Fibroblast of the aortic adventitia (primary cell): ENCODE measurements at regions not wholly inside any gene's neighbourhood (a gene's known extent, or its start where the extent isn't known, plus 50 kb on each side); places are given as distances from the start of the nearest gene placed in this dataset.

Source experiments
- DNase-seq: peaks from one replicate; pipeline ENCODE4 v3.0.0-alpha.2; 2010; ENCODE audit warnings: low read depth
- H3K4me3 ChIP-seq: 2 replicates; pipeline ENCODE4 v1.5.1; 2011; ENCODE audit warnings: low read depth, mild to moderate bottlenecking, control low read depth, low read length, moderate library complexity
- TF ChIP-seq, protein P1 (sequence below): IDR thresholded peaks from 2 replicates; pipeline ENCODE4 v1.5.1; 2011; ENCODE audit warnings: mild to moderate bottlenecking, low read length, control low read depth, inconsistent platforms; ENCODE audit not compliant: insufficient read depth

DNA sequence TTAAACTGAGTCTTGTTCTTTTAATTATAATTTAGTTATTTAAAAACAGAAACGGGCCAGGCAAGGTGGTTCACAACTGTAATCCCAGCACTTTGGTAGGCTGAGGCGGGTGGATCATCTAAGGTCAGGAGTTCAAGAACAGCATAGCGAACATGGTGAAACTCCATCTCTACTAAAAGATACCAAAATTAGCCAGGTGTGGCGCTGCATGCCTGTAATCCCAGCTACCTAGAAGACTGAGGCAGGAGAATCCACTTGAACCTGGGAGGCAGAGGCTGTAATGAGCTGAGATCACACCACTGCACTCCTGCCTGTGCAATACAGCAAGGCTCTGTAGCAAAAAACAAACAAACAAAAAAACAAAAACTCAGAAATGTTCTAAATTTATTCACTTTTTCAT, 852.9 kb downstream of the TECRL start:
- TF ChIP-seq, protein P1, sequence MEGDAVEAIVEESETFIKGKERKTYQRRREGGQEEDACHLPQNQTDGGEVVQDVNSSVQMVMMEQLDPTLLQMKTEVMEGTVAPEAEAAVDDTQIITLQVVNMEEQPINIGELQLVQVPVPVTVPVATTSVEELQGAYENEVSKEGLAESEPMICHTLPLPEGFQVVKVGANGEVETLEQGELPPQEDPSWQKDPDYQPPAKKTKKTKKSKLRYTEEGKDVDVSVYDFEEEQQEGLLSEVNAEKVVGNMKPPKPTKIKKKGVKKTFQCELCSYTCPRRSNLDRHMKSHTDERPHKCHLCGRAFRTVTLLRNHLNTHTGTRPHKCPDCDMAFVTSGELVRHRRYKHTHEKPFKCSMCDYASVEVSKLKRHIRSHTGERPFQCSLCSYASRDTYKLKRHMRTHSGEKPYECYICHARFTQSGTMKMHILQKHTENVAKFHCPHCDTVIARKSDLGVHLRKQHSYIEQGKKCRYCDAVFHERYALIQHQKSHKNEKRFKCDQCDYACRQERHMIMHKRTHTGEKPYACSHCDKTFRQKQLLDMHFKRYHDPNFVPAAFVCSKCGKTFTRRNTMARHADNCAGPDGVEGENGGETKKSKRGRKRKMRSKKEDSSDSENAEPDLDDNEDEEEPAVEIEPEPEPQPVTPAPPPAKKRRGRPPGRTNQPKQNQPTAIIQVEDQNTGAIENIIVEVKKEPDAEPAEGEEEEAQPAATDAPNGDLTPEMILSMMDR = no peak

DNA sequence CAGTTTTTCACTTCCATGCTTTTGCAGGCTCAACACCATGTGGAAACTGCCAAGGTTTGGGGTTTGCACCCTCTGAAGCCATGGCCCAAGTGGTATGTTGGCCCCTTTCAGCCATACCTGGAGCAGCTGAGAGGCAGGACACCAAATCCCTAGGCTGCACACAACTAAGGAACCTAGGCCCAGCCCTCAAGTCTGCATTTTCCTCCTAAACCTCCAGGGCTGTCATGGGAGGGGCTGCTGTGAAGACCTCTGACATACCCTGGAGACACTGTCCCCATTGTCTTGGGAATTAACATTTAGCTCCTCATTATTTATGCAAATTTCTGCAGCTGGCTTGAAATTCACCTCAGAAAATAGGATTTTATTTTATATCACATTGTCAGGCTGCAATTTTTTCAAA, 856.1 kb downstream of the TECRL start:
- DNase-seq = no peak

More for the DNA sequence above, 852.9 kb downstream of the TECRL start:
- DNase-seq = no peak
- no peak overlapping the region for H3K4me3 ChIP-seq

DNA sequence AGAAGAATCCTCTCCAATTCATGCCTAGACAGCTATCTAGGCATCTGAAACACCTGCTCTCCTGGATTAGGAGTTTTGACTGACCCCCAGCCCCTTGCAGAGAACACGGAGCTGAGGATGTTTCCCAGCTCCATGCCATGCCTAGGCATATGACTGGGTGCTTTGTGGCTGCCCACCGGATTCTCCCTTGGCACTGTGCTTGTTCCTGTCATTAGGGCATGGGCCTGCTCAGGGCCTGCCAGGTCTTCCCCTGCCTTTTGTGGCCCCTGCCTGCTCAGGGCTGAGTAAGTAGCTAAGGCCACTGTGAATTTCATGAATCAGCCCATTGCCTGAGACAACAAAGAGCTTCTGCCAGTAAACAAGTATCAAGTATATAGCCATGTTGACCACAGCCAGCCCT, 867.4 kb downstream of the TECRL start:
- H3K4me3 ChIP-seq = no peak overlapping the region
- DNase-seq = no peak
- TF ChIP-seq, protein P1 = no peak

More for the DNA sequence above, 856.1 kb downstream of the TECRL start:
- no peak overlapping the region for H3K4me3 ChIP-seq
- TF ChIP-seq, protein P1 = no peak

DNA sequence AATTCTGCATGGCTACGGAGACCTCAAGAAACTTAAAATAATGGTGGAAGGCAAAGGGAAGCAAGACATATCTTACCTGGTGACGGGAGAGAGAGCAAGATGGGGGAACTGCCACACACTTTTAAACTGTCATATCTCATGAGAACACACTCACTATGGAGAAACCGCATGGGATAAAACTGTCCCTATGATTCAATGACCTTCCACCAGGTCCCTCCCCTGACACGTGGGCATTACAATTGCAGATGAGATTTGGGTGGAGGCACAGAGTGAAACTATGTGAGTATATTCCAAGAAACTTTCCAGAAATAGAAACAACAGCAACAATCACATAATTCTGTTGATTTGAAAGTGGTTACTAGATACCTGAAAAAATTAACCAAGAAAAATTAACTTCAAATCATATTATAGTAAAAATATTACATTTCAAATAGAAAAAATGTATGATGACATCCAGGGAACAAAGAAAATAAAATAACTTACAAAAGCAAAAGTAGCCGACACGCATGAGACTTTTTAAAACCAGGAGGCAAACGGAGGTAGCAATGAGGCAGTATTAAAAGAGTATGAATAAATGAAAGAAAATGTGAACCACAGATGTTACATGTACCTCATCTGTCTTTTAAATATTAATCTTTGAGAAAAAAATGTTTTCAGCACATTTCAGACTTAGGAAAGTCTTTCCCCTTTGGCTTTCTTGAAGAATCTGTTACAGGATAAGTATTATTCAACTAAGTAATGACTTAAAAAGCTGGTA, 879.5 kb downstream of the TECRL start:
- TF ChIP-seq, protein P1 = no peak
- no peak overlapping the region for H3K4me3 ChIP-seq
- DNase-seq = no peak

DNA sequence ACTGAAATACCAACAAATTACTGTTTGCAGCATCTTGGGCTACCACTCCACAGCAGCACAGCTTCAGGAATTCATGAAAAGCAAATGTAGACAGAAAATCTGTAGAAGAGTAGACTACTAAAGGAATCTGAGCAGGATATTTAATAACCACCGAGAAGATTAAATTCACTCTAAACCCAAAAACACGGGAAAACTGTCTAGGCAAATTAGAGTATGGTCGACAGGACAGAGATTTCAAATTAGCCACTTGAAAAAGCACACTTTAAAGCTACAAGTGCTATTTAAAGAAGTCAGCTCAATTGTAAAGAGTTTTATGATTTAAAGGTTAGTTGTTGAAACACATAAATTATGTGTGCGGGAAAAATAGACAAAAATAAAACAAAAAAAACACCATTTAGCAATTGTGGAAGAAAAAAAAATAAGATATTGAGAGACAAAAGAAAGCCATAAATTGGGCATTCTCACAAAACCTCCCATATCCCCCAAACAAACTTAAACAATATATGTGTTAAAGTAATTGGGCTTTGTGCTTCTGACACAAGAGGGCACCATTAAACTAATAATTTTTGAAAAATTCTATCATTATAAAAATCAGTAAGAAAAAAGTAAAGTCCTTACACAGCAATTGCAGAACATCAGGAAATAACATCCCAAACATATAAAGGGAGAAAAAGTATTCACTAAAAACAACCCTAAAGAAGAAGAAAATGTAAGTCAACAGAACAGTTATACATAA, 880.8 kb downstream of the TECRL start:
- TF ChIP-seq, protein P1 = no peak
- DNase-seq = no peak
- no peak overlapping the region for H3K4me3 ChIP-seq

DNA sequence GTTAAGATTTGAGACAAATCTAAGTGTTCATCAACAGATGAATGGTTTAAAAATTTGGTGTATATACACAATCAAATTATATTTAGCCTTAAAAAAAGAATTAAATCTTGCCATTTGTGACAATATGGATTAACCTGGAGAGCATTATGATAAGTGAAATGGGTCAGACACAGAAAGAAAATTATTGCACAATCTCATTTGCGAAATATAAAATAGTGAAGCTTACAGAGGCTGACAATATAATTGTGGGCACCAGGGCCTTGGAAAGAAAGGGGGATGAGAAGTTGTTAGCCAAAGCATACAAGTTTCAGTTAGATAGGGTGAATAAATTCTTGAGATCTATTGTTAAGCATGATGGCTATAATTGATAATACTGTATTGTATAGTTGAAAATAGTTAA, 883.0 kb downstream of the TECRL start:
- no peak for DNase-seq
- no peak overlapping the region for H3K4me3 ChIP-seq
- TF ChIP-seq, protein P1 = no peak
